Endodermal cell (in vitro differentiated cells): ENCODE measurements at regions not wholly inside any gene's neighbourhood (a gene's known extent, or its start where the extent isn't known, plus 50 kb on each side); places are given as distances from the start of the nearest gene placed in this dataset.

Experiments used
- DNase-seq: peaks from one replicate; pipeline ENCODE4 v3.0.0-alpha.2; 2017
- H3K27ac ChIP-seq: 2 replicates; pipeline ENCODE4 v1.5.1; 2013; ENCODE audit warnings: mild to moderate bottlenecking, low read depth, low read length, moderate library complexity
- H3K27me3 ChIP-seq: 2 replicates; pipeline ENCODE4 v1.6.1; 2013; ENCODE audit warnings: mild to moderate bottlenecking, low read length, moderate library complexity; ENCODE audit not compliant: insufficient read depth, control insufficient read depth, poor library complexity, severe bottlenecking
- H3K36me3 ChIP-seq: 2 replicates; pipeline ENCODE4 v1.7.0; 2013; ENCODE audit warnings: mild to moderate bottlenecking, low read length, moderate library complexity; ENCODE audit not compliant: control insufficient read depth, insufficient read depth
- H3K4me1 ChIP-seq: one replicate; pipeline ENCODE4 v1.7.0; 2013; ENCODE audit warnings: low read length; ENCODE audit not compliant: control insufficient read depth, insufficient read depth
- H3K4me3 ChIP-seq: 2 replicates; pipeline ENCODE4 v1.5.1; 2013; ENCODE audit warnings: mild to moderate bottlenecking, low read length, moderate library complexity
- H3K9ac ChIP-seq: 2 replicates; pipeline ENCODE4 v1.6.1; 2013; ENCODE audit warnings: mild to moderate bottlenecking, low read length, moderate library complexity; ENCODE audit not compliant: poor library complexity, severe bottlenecking; ENCODE audit errors: extremely low read depth
- H3K9me3 ChIP-seq: 2 replicates; pipeline ENCODE4 v1.6.1; 2013; ENCODE audit warnings: mild to moderate bottlenecking, low read length, moderate library complexity; ENCODE audit not compliant: control insufficient read depth
- H3K27ac Mint-ChIP-seq: 2 replicates; pipeline ENCODE4 v1.8.0; 2020; ENCODE audit warnings: mixed read lengths
- H3K27me3 Mint-ChIP-seq: 2 replicates; pipeline ENCODE4 v1.8.0; 2021; ENCODE audit warnings: mild to moderate bottlenecking, mixed read lengths; ENCODE audit not compliant: insufficient read depth
- H3K36me3 Mint-ChIP-seq: 2 replicates; pipeline ENCODE4 v1.8.0; 2020; ENCODE audit warnings: low read depth, mixed read lengths
- H3K4me1 Mint-ChIP-seq: 2 replicates; pipeline ENCODE4 v1.8.0; 2020; ENCODE audit warnings: mixed read lengths
- H3K4me3 Mint-ChIP-seq: 2 replicates; pipeline ENCODE4 v1.8.0; 2020; ENCODE audit warnings: mild to moderate bottlenecking, moderate library complexity, mixed read lengths
- H3K9me3 Mint-ChIP-seq: 2 replicates; pipeline ENCODE4 v1.8.0; 2020; ENCODE audit warnings: mild to moderate bottlenecking, mixed read lengths
- CTCF ChIP-seq: fragments of 200-600 bp; sonication (generic); conservative IDR thresholded peaks from 2 replicates; pipeline ENCODE4 v1.5.0; 2021; ENCODE audit warnings: antibody characterized with exemption, mild to moderate bottlenecking
- WGBS, 2 experiments: methylation state at CpG; one replicate each; pipeline versions ENCODE4 v1.1.5 to v1.1.7; 2013; ENCODE audit warnings: missing lambda C conversion rate in 2 of 2, mixed read lengths in 1 of 2; ENCODE audit not compliant: insufficient coverage in 1 of 2, insufficient read length in 1 of 2; 5-methylcytosine and 5-hydroxymethylcytosine counted together

DNA sequence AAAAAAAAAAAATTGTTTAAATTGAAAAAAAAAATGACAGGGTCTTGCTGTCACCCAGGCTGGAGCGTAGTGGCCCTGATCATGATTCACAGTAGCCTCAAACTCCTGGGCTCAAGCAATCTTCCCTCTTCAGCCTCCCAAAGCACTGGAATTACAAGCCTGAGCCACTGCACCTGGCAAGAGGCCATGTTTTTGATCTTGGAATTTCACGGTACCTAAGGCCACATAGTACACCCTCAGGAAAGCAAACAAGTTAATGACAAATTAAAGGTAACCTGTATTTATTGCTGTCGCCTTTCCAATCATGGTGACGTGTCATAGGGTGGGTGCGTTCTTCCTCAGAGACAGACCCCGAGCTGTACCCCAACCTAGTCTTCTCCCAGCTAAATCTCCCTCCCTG, 79.2 kb downstream of the LINC00237 start:
- Histone ChIP-seq H3K27ac (no peak overlapping the region), H3K9me3 (no peaks in the 10 kb centered on the region), H3K4me3 (no peak overlapping the region), H3K36me3 (no peaks in the 10 kb centered on the region), H3K4me1 (no peaks in the 10 kb centered on the region), H3K27me3 (no peaks in the 10 kb centered on the region), H3K9ac (no peak overlapping the region)
- Mint-ChIP-seq H3K4me3 (no peak overlapping the region), H3K4me1 (peaks cover 13% of the 10 kb centered on the region), H3K27me3 (no peaks in the 10 kb centered on the region), H3K9me3 (no peaks in the 10 kb centered on the region), H3K36me3 (no peaks in the 10 kb centered on the region), H3K27ac (no peak overlapping the region)
- 90 to 98% methylated on average over 6 of the region's 6 CpGs for WGBS, 2 experiments
- TF ChIP-seq CTCF: no peak
- DNase-seq: no peak

- H3K36me3 ChIP-seq: no peaks in the 10 kb centered on the region
- no peaks in the 10 kb centered on the region for H3K27me3 ChIP-seq
- no peaks in the 10 kb centered on the region for H3K36me3 Mint-ChIP-seq
- peaks cover 34% of the 10 kb centered on the region for H3K4me1 Mint-ChIP-seq
- 91 to 100% methylated on average over 2 to 3 of the region's 3 CpGs for WGBS, 2 experiments
- H3K27ac ChIP-seq: no peak overlapping the region
- no peak for DNase-seq
- no peak overlapping the region for H3K4me3 ChIP-seq
- no peak overlapping the region for H3K4me3 Mint-ChIP-seq
- no peaks in the 10 kb centered on the region for H3K27me3 Mint-ChIP-seq
- TF ChIP-seq CTCF: no peak
- H3K4me1 ChIP-seq: peaks cover 3% of the 10 kb centered on the region
- no peak overlapping the region for H3K9ac ChIP-seq
- no peaks in the 10 kb centered on the region for H3K9me3 Mint-ChIP-seq
- no peaks in the 10 kb centered on the region for H3K9me3 ChIP-seq
- H3K27ac Mint-ChIP-seq: no peak overlapping the region
These were observed 81.7 kb downstream of the LINC00237 start for GRCh38 chr20:21024420-21024819.

DNA sequence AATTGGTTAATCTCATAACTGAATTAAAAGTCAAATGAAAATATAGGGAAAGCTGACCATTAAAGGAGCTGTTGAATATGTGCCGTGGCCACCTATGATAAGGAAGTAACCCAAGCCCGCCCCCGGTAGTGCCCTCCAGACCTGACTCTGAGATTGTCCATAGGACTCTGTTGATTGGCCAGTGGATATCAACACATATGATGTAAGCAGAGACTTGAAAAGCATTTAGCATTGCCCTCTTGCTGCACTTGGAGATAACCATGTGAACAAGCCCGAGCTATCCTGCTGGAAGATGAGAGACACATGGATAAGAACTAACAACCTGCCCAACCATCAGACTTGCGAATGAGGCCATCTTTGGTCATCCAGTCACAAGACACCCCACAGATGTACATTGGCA, 83.2 kb downstream of the LINC00237 start:
- no peak overlapping the region for H3K27ac Mint-ChIP-seq
- Histone ChIP-seq H3K4me3 (no peak overlapping the region), H3K9me3 (no peaks in the 10 kb centered on the region), H3K4me1 (peaks cover 3% of the 10 kb centered on the region), H3K27ac (no peak overlapping the region), H3K9ac (no peak overlapping the region), H3K36me3 (no peaks in the 10 kb centered on the region), H3K27me3 (no peaks in the 10 kb centered on the region)
- H3K4me1 Mint-ChIP-seq: peaks cover 31% of the 10 kb centered on the region
- WGBS, 2 experiments: 95 to 100% methylated on average over 4 to 5 of the region's 5 CpGs
- no peak for TF ChIP-seq CTCF
- no peak for DNase-seq
- no peaks in the 10 kb centered on the region for H3K36me3 Mint-ChIP-seq
- no peak overlapping the region for H3K4me3 Mint-ChIP-seq
- H3K27me3 Mint-ChIP-seq: no peaks in the 10 kb centered on the region
- H3K9me3 Mint-ChIP-seq: no peaks in the 10 kb centered on the region
